CD14-positive monocyte (primary cell): ENCODE measurements at regions not wholly inside any gene's neighbourhood (a gene's known extent, or its start where the extent isn't known, plus 50 kb on each side); places are given as distances from the start of the nearest gene placed in this dataset.

Experiments
- DNase-seq, 3 donors: peaks; one replicate each; pipeline ENCODE4 v3.0.0-alpha.2; 2011 to 2022
- H2AFZ ChIP-seq: 2 replicates; pipeline ENCODE4 v1.6.0; 2012; ENCODE audit warnings: mild to moderate bottlenecking, low read depth, low read length, inconsistent platforms; ENCODE audit not compliant: insufficient read depth, poor library complexity, severe bottlenecking
- H3K27ac ChIP-seq, 2 donors: 1 replicate in 1 of 2; 2 replicates in 1 of 2; pipeline ENCODE4 v1.5.1; 2012 to 2013; ENCODE audit warnings: low read length in 2 of 2, control low read depth in 1 of 2, inconsistent platforms in 1 of 2, low read depth in 1 of 2, mild to moderate bottlenecking in 1 of 2
- H3K27me3 ChIP-seq, 2 donors: one replicate each; pipeline versions ENCODE4 v1.6.0 to v1.6.1; 2011 to 2013; ENCODE audit warnings: low read length in 2 of 2; ENCODE audit not compliant: control insufficient read depth in 2 of 2, insufficient read depth in 2 of 2
- H3K36me3 ChIP-seq, 2 donors: replicated peaks in 1 of 2; 1 replicate in 1 of 2; 2 replicates in 1 of 2; pipeline versions ENCODE4 v1.5.1 to v1.6.1; 2012 to 2013; ENCODE audit warnings: low read length in 2 of 2, control low read depth in 1 of 2, inconsistent platforms in 1 of 2, mild to moderate bottlenecking in 1 of 2; ENCODE audit not compliant: insufficient read depth in 2 of 2, control insufficient read depth in 1 of 2
- H3K4me1 ChIP-seq, 2 donors: 1 replicate in 1 of 2; 2 replicates in 1 of 2; pipeline versions ENCODE4 v1.5.1 to v1.6.1; 2012 to 2013; ENCODE audit warnings: low read length in 2 of 2, control low read depth in 1 of 2, inconsistent platforms in 1 of 2, mild to moderate bottlenecking in 1 of 2, moderate library complexity in 1 of 2; ENCODE audit not compliant: insufficient read depth in 2 of 2, control insufficient read depth in 1 of 2
- H3K4me2 ChIP-seq: replicated peaks from 2 replicates; pipeline ENCODE3; 2012; ENCODE audit warnings: low read length, moderate library complexity, mild to moderate bottlenecking; ENCODE audit not compliant: poor library complexity, severe bottlenecking; ENCODE audit errors: extremely low read depth
- H3K4me3 ChIP-seq, 3 experiments: fragments of 200-600 bp in 1 of 3; sonication (generic) in 1 of 3; replicated peaks in 1 of 3; 1 replicate in 2 of 3; 2 replicates in 1 of 3; pipeline ENCODE4 v1.5.1; 2011 to 2013; ENCODE audit warnings: low read length in 3 of 3, mild to moderate bottlenecking in 3 of 3, control low read depth in 2 of 3, low read depth in 2 of 3, inconsistent platforms in 1 of 3, moderate library complexity in 1 of 3
- H3K79me2 ChIP-seq: 2 replicates; pipeline ENCODE4 v1.6.0; 2012; ENCODE audit warnings: mild to moderate bottlenecking, control low read depth, inconsistent platforms, low read length, moderate library complexity; ENCODE audit not compliant: insufficient read depth
- H3K9ac ChIP-seq: 2 replicates; pipeline ENCODE4 v1.6.0; 2017; ENCODE audit warnings: low read length, mild to moderate bottlenecking; ENCODE audit not compliant: insufficient read depth, poor library complexity, severe bottlenecking
- H3K9me3 ChIP-seq, 2 donors: replicated peaks in 1 of 2; 1 replicate in 1 of 2; 2 replicates in 1 of 2; pipeline versions ENCODE4 v1.5.1 to v1.6.1; 2012 to 2013; ENCODE audit warnings: low read length in 2 of 2, control low read depth in 1 of 2; ENCODE audit not compliant: control insufficient read depth in 1 of 2, insufficient read depth in 1 of 2
- H4K20me1 ChIP-seq: 2 replicates; pipeline ENCODE4 v1.6.0; 2012; ENCODE audit warnings: mild to moderate bottlenecking, low read length, control low read depth, moderate library complexity; ENCODE audit not compliant: insufficient read depth
- H3K27ac Mint-ChIP-seq, 7 donors: one replicate each; pipeline ENCODE4 v1.8.0; 2020; ENCODE audit warnings: mild to moderate bottlenecking in 7 of 7, mixed read lengths in 7 of 7, moderate library complexity in 6 of 7, inconsistent platforms in 2 of 7
- H3K27me3 Mint-ChIP-seq, 3 donors: one replicate each; pipeline ENCODE4 v1.8.0; 2021 to 2022; ENCODE audit warnings: low read depth in 3 of 3, mild to moderate bottlenecking in 3 of 3, mixed read lengths in 3 of 3, moderate library complexity in 3 of 3, inconsistent platforms in 1 of 3
- H3K36me3 Mint-ChIP-seq, 2 donors: one replicate each; pipeline ENCODE4 v1.8.0; 2020; ENCODE audit warnings: mixed read lengths in 2 of 2, inconsistent platforms in 1 of 2, mild to moderate bottlenecking in 1 of 2
- H3K4me1 Mint-ChIP-seq: one replicate; pipeline ENCODE4 v1.8.0; 2020; ENCODE audit warnings: mild to moderate bottlenecking, mixed read lengths
- H3K4me3 Mint-ChIP-seq, 2 donors: one replicate each; pipeline ENCODE4 v1.8.0; 2020; ENCODE audit warnings: mild to moderate bottlenecking in 2 of 2, mixed read lengths in 2 of 2, moderate library complexity in 1 of 2
- H3K9me3 Mint-ChIP-seq, 7 donors: one replicate each; pipeline ENCODE4 v1.8.0; 2020 to 2022; ENCODE audit warnings: mixed read lengths in 7 of 7, mild to moderate bottlenecking in 6 of 7, moderate library complexity in 6 of 7, inconsistent platforms in 2 of 7
- WGBS: methylation state at CpG from one replicate; pipeline ENCODE4 v1.1.5; 2013; ENCODE audit warnings: missing lambda C conversion rate; ENCODE audit not compliant: insufficient coverage; 5-methylcytosine and 5-hydroxymethylcytosine counted together
- intact Hi-C, 2 donors: fragments of 100-400 bp; cut with micrococcal nuclease; formaldehyde crosslinking; loops; one replicate each; pipeline versions ENCODE4 v1.15.0 to v1.15.1; 2023
- TF ChIP-seq, protein P1 (sequence below): fragments of 200-600 bp; IDR thresholded peaks from one replicate; pipeline ENCODE4 v1.8.0; 2022; ENCODE audit warnings: antibody characterized with exemption, mild to moderate bottlenecking

DNA sequence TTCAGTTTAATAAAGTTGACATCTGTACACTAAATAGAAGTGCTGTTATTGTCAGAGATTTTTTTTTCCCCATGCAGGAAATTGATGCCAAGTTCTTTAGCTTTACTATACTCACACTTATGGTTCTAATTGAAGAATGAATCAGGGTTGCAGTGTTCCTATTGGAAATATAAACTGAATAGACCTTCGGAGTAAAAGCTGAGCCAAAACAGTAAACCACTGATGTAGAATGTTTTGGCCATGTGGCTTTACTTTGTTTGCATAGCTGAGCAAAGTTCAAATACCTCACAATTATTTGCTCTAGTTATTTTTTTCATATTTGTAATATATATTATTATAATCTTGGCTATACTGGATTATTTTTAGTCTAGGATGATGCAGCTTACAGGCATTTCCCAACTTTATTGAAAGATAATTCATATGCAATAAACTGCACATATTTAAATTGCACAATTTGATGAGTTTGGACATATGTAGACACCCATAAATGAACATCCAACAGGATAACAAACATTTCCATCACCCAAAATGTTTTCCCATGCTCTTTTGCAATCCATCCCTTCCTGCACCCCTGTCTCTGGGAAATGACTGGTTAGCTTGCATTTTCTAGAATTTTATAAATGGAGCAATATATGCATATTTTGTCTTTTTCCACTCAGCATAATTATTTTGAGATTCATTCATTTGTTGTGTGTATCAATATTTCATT is 105.8 kb upstream of the NOX3 start:
- Histone ChIP-seq H3K4me3 (no peak overlapping the region), H3K4me2 (no peak overlapping the region), H3K27me3 (no peaks in the 10 kb centered on the region), H3K79me2 (no peaks in the 10 kb centered on the region), H4K20me1 (no peaks in the 10 kb centered on the region), H2AFZ (no peak overlapping the region), H3K36me3 (no peaks in the 10 kb centered on the region), H3K9me3 (peaks cover 0 to 3% of the 10 kb centered on the region in 2 donors), H3K9ac (no peak overlapping the region), H3K27ac (no peak overlapping the region), H3K4me1 (no peaks in the 10 kb centered on the region)
- no peak overlapping the region for H3K4me3 Mint-ChIP-seq
- no CpG with 5 or more reads among the region's 1 CpG for WGBS
- H3K27ac Mint-ChIP-seq, result no peak overlapping the region
- intact Hi-C loops, result no loop called here
- H3K4me1 Mint-ChIP-seq, result no peaks in the 10 kb centered on the region
- H3K9me3 Mint-ChIP-seq, result peaks cover 0 to 6% (median 2%) of the 10 kb centered on the region in 7 donors
- H3K27me3 Mint-ChIP-seq, result no peaks in the 10 kb centered on the region
- TF ChIP-seq, protein P1, sequence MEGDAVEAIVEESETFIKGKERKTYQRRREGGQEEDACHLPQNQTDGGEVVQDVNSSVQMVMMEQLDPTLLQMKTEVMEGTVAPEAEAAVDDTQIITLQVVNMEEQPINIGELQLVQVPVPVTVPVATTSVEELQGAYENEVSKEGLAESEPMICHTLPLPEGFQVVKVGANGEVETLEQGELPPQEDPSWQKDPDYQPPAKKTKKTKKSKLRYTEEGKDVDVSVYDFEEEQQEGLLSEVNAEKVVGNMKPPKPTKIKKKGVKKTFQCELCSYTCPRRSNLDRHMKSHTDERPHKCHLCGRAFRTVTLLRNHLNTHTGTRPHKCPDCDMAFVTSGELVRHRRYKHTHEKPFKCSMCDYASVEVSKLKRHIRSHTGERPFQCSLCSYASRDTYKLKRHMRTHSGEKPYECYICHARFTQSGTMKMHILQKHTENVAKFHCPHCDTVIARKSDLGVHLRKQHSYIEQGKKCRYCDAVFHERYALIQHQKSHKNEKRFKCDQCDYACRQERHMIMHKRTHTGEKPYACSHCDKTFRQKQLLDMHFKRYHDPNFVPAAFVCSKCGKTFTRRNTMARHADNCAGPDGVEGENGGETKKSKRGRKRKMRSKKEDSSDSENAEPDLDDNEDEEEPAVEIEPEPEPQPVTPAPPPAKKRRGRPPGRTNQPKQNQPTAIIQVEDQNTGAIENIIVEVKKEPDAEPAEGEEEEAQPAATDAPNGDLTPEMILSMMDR, result no peak
- no peak for DNase-seq
- H3K36me3 Mint-ChIP-seq, result no peaks in the 10 kb centered on the region

DNA sequence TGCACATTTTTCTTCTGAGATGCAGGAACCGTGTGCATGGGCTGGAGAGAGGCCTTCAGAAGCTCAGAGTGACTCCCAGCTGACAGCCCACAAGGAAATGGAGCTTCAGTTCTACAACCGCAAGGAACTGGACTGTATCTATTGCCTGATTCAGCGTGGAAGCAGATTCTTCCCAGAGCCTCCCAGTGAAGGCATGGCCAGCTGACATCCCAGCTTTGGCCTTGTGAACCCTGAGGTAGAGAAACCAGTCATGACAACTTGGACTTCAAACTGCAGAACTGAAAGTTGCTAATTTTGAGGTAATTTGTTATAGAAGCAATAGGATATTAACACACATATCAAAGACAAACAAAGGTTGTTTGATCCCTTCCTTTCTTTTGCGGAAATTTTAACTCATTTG is 94.3 kb upstream of the NOX3 start:
- intact Hi-C loops, result no loop called here
- TF ChIP-seq, protein P1, result no peak
- H3K4me3 ChIP-seq, result no peak overlapping the region

More for the DNA sequence above, 94.3 kb upstream of the NOX3 start:
- no peak overlapping the region for H3K4me2 ChIP-seq
- peaks cover 0 to 1% (median 0%) of the 10 kb centered on the region in 3 donors for H3K27me3 Mint-ChIP-seq
- no peak overlapping the region for H3K27ac Mint-ChIP-seq
- H4K20me1 ChIP-seq, result no peaks in the 10 kb centered on the region
- H3K9me3 Mint-ChIP-seq, result peaks cover 3 to 9% (median 5%) of the 10 kb centered on the region in 7 donors
- no peak overlapping the region for H3K4me3 Mint-ChIP-seq
- H3K27ac ChIP-seq, result no peak overlapping the region
- no peaks in the 10 kb centered on the region for H3K4me1 Mint-ChIP-seq
- H3K9ac ChIP-seq, result no peak overlapping the region
- 97% methylated on average over 3 of the region's 4 CpGs for WGBS
- no peak overlapping the region for H2AFZ ChIP-seq
- H3K4me1 ChIP-seq, result no peaks in the 10 kb centered on the region
- no peak for DNase-seq
- no peaks in the 10 kb centered on the region for H3K9me3 ChIP-seq
- no peaks in the 10 kb centered on the region for H3K36me3 Mint-ChIP-seq
- no peaks in the 10 kb centered on the region for H3K79me2 ChIP-seq
- no peaks in the 10 kb centered on the region for H3K27me3 ChIP-seq
- H3K36me3 ChIP-seq, result no peaks in the 10 kb centered on the region
